Keratinocyte (primary cell): ENCODE measurements at regions not wholly inside any gene's neighbourhood (a gene's known extent, or its start where the extent isn't known, plus 50 kb on each side); places are given as distances from the start of the nearest gene placed in this dataset.
A peak's percentile ranks its signal among the peaks of the same experiment; 100 is the strongest.

Experiments used
- DNase-seq: peaks from one replicate; pipeline ENCODE4 v3.0.0-alpha.2; 2011; ENCODE audit warnings: low read depth, missing footprints, low spot score
- FAIRE-seq: peaks from 2 replicates; lab custom pipeline; 2011; peaks lifted over from hg19 to GRCh38; lab: Jason Lieb, UNC
- H2AFZ ChIP-seq: 2 replicates; pipeline ENCODE4 v1.6.0; 2012; ENCODE audit warnings: low read length, control low read depth, inconsistent platforms; ENCODE audit not compliant: control insufficient read depth
- H3K27ac ChIP-seq: 2 replicates; pipeline ENCODE4 v1.5.1; 2011; ENCODE audit warnings: low read length; ENCODE audit not compliant: control insufficient read depth, insufficient read depth
- H3K27me3 ChIP-seq: 3 replicates; pipeline ENCODE4 v1.6.0; 2011; ENCODE audit warnings: low read length; ENCODE audit not compliant: control insufficient read depth, insufficient read depth; ENCODE audit errors: extremely low read depth
- H3K36me3 ChIP-seq, 2 experiments: 2 replicates in 1 of 2; 3 replicates in 1 of 2; pipeline ENCODE4 v1.5.1; 2011; ENCODE audit warnings: low read length in 2 of 2, mild to moderate bottlenecking in 1 of 2; ENCODE audit not compliant: control insufficient read depth in 2 of 2, insufficient read depth in 2 of 2; ENCODE audit errors: extremely low read depth in 1 of 2
- H3K4me1 ChIP-seq: 3 replicates; pipeline ENCODE4 v1.5.1; 2011; ENCODE audit warnings: low read length; ENCODE audit not compliant: control insufficient read depth, insufficient read depth; ENCODE audit errors: extremely low read depth
- H3K4me2 ChIP-seq: 3 replicates; pipeline ENCODE4 v1.6.0; 2011; ENCODE audit warnings: low read depth, low read length; ENCODE audit not compliant: control insufficient read depth, insufficient read depth; ENCODE audit errors: extremely low read depth
- H3K4me3 ChIP-seq, 3 experiments: fragments of 200-600 bp in 1 of 3; sonication (generic) in 1 of 3; 2 replicates in 2 of 3; 3 replicates in 1 of 3; pipeline ENCODE4 v1.5.1; 2011 to 2016; ENCODE audit warnings: low read length in 3 of 3, mild to moderate bottlenecking in 3 of 3, control low read depth in 2 of 3, inconsistent platforms in 1 of 3, low read depth in 1 of 3, mixed read lengths in 1 of 3, mixed run types in 1 of 3, moderate library complexity in 1 of 3; ENCODE audit not compliant: control insufficient read depth in 2 of 3, insufficient read depth in 2 of 3; ENCODE audit errors: extremely low read depth in 1 of 3
- H3K79me2 ChIP-seq: 2 replicates; pipeline ENCODE4 v1.6.0; 2012; ENCODE audit warnings: low read length; ENCODE audit not compliant: control insufficient read depth, insufficient read depth
- H3K9ac ChIP-seq: 3 replicates; pipeline ENCODE4 v1.6.0; 2011; ENCODE audit warnings: low read length; ENCODE audit not compliant: control insufficient read depth, insufficient read depth; ENCODE audit errors: extremely low read depth
- H3K9me1 ChIP-seq: 3 replicates; pipeline ENCODE4 v1.6.0; 2011; ENCODE audit warnings: low read length; ENCODE audit not compliant: control insufficient read depth, insufficient read depth; ENCODE audit errors: extremely low read depth
- H3K9me3 ChIP-seq: 2 replicates; pipeline ENCODE4 v1.5.1; 2012; ENCODE audit warnings: low read depth, low read length; ENCODE audit not compliant: control insufficient read depth
- H4K20me1 ChIP-seq: 3 replicates; pipeline ENCODE4 v1.6.0; 2011; ENCODE audit warnings: low read length; ENCODE audit not compliant: control insufficient read depth, insufficient read depth; ENCODE audit errors: extremely low read depth
- CTCF ChIP-seq, 3 experiments: IDR thresholded peaks in 1 of 3; conservative IDR thresholded peaks in 1 of 3; optimal IDR thresholded peaks in 1 of 3; 2 replicates in 2 of 3; 3 replicates in 1 of 3; pipeline versions ENCODE3 to v1.5.1; 2011; ENCODE audit warnings: low read length in 3 of 3, mild to moderate bottlenecking in 3 of 3, moderate library complexity in 2 of 3, control low read depth in 1 of 3, inconsistent platforms in 1 of 3; ENCODE audit not compliant: insufficient read depth in 2 of 3; ENCODE audit errors: extremely low read depth in 1 of 3
- EZH2 ChIP-seq: IDR thresholded peaks from one replicate; pipeline ENCODE4 v1.6.1; 2012; ENCODE audit warnings: inconsistent platforms, mild to moderate bottlenecking, low read length, moderate library complexity
- dilution Hi-C: fragments of 300-500 bp; cut with MboI; formaldehyde crosslinking; loops from one replicate; pipeline ENCODE4 v1.7.0; 2020; ENCODE audit warnings: low sequenced_read_pairs; ENCODE audit not compliant: extremely low pct_ligation_motif_present

- no peak overlapping the region for H3K4me3 ChIP-seq
- peaks cover 2% of the 10 kb centered on the region for H3K79me2 ChIP-seq
- H3K36me3 ChIP-seq, result no peaks in the 10 kb centered on the region
- no peak overlapping the region for H3K9ac ChIP-seq
- no peak for DNase-seq
- no peak overlapping the region for H3K4me2 ChIP-seq
- TF ChIP-seq CTCF (optimal IDR thresholded peaks at IDR 0.05 in 1 of 3, IDR thresholded peaks at IDR 0.05 in 1 of 3, conservative IDR thresholded peaks at IDR 0.05 in 1 of 3; ENCODE audit: extremely low read depth in 1 of 3, insufficient read depth in 2 of 3, low read length in 3 of 3) (no peak), EZH2 (no peak)
- H3K9me1 ChIP-seq, result no peaks in the 10 kb centered on the region
- no peaks in the 10 kb centered on the region for H4K20me1 ChIP-seq
- no peaks in the 10 kb centered on the region for H3K27me3 ChIP-seq
- H3K4me1 ChIP-seq, result peaks cover 22% of the 10 kb centered on the region
- peak; percentile 20 for FAIRE-seq
- peak overlapping the region; percentile 42 for H3K27ac ChIP-seq
- H3K9me3 ChIP-seq, result no peaks in the 10 kb centered on the region
- dilution Hi-C loops, result no loop called here
- no peak overlapping the region for H2AFZ ChIP-seq
Observed at GRCh38 chr11:80084608-80085007, 643.8 kb upstream of the TENM4 start.

- Histone ChIP-seq H3K9me3 (no peaks in the 10 kb centered on the region), H2AFZ (peak overlapping the region; percentile 29), H3K27ac (peak overlapping the region; percentile 71), H3K36me3 (no peaks in the 10 kb centered on the region), H3K9me1 (no peaks in the 10 kb centered on the region), H3K27me3 (no peaks in the 10 kb centered on the region), H3K4me3 (peak overlapping the region; percentile 40 to 69 (median 66)), H3K4me1 (peaks cover 22% of the 10 kb centered on the region), H4K20me1 (no peaks in the 10 kb centered on the region), H3K79me2 (peaks cover 2% of the 10 kb centered on the region), H3K9ac (peak overlapping the region; percentile 46), H3K4me2 (peak overlapping the region; percentile 88)
- FAIRE-seq (peak; percentile 99), DNase-seq (peak; percentile 79)
- dilution Hi-C loops, result no loop called here
- TF ChIP-seq EZH2 (no peak), CTCF (optimal IDR thresholded peaks at IDR 0.05 in 1 of 3, IDR thresholded peaks at IDR 0.05 in 1 of 3, conservative IDR thresholded peaks at IDR 0.05 in 1 of 3; ENCODE audit: extremely low read depth in 1 of 3, insufficient read depth in 2 of 3, low read length in 3 of 3) (no peak)
Observed at GRCh38 chr11:80083531-80083951, 642.7 kb upstream of the TENM4 start.
